Astrocyte (in vitro differentiated cells and primary cell): ENCODE measurements at regions not wholly inside any gene's neighbourhood (a gene's known extent, or its start where the extent isn't known, plus 50 kb on each side); places are given as distances from the start of the nearest gene placed in this dataset.

ENCODE experiments used
- EZH2 ChIP-seq: IDR thresholded peaks from 2 replicates; pipeline ENCODE4 v1.6.1; 2012; ENCODE audit warnings: mild to moderate bottlenecking, low read length, inconsistent platforms; ENCODE audit not compliant: insufficient read depth
- TF ChIP-seq, protein P1 (sequence below): IDR thresholded peaks from 2 replicates; pipeline ENCODE4 v1.5.1; 2011; ENCODE audit warnings: low read depth, mild to moderate bottlenecking, inconsistent platforms, low read length, moderate library complexity; ENCODE audit not compliant: insufficient read depth

DNA sequence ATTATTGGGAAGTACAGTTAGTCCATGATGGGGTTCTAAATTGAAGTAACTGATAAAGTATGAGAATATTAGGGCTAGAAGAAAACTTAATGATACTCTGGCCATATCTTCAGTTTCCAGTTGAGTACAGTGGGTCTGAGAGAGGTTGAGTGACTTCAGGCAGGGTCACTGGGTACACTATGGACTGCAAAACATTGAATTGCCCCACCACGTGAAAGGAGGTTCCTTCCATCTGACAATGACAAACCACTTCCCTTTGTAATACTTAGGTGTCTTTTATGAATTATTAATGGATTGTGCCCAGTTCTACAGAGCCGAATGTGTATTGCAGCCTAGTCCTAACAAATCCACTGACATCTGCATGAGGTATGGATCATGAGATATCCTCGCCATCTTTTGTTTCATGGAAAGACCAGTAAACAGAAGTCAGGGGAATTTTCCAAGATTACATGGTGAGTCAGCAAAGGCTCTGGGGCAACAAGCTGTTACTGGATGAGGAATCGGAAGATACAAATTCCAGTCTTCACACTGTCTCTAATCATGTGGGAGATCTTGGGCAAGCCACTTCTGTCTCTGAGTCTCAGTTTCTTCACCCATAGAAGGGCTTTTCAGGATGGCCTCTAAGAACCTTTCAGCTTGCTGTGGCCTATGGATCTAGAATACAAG is 66.5 kb upstream of the BCL6 start:
- TF ChIP-seq, protein P1, sequence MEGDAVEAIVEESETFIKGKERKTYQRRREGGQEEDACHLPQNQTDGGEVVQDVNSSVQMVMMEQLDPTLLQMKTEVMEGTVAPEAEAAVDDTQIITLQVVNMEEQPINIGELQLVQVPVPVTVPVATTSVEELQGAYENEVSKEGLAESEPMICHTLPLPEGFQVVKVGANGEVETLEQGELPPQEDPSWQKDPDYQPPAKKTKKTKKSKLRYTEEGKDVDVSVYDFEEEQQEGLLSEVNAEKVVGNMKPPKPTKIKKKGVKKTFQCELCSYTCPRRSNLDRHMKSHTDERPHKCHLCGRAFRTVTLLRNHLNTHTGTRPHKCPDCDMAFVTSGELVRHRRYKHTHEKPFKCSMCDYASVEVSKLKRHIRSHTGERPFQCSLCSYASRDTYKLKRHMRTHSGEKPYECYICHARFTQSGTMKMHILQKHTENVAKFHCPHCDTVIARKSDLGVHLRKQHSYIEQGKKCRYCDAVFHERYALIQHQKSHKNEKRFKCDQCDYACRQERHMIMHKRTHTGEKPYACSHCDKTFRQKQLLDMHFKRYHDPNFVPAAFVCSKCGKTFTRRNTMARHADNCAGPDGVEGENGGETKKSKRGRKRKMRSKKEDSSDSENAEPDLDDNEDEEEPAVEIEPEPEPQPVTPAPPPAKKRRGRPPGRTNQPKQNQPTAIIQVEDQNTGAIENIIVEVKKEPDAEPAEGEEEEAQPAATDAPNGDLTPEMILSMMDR: no peak
- TF ChIP-seq EZH2: no peak
